ENCODE measurements at regions not wholly inside any gene's neighbourhood (a gene's known extent, or its start where the extent isn't known, plus 50 kb on each side); places are given as distances from the start of the nearest gene placed in this dataset.

- TF ChIP-seq CTCF (IDR thresholded peaks at IDR 0.05; ENCODE audit: low read depth, low read length) (no peak), EZH2phosphoT487 (IDR thresholded peaks at IDR 0.05; ENCODE audit: low read depth) (no peak)
- no peak overlapping the region for H3K4me2 ChIP-seq (ENCODE audit: low read length)
- H3K4me1 ChIP-seq (ENCODE audit: low read length) = no peaks in the 10 kb centered on the region
- no peaks in the 10 kb centered on the region for H4K20me1 ChIP-seq (ENCODE audit: insufficient read depth, low read length)
- no peak overlapping the region for H3K4me3 ChIP-seq (ENCODE audit: low read length)
- H3K36me3 ChIP-seq (replicated peaks; ENCODE audit: low read depth, low read length) = no peaks in the 10 kb centered on the region
- H3K9me3 ChIP-seq (ENCODE audit: insufficient read depth, low read length) = no peaks in the 10 kb centered on the region
- no peak overlapping the region for H3K27ac ChIP-seq (ENCODE audit: low read length)
- no peak overlapping the region for H2AFZ ChIP-seq (ENCODE audit: low read depth, low read length)
- no peaks in the 10 kb centered on the region for H3K27me3 ChIP-seq (ENCODE audit: low read depth, low read length)
- H3K9ac ChIP-seq (ENCODE audit: low read length) = no peak overlapping the region
- H3K79me2 ChIP-seq (ENCODE audit: low read length) = no peaks in the 10 kb centered on the region
Measured at GRCh38 chr2:155703048-155703447, 629.5 kb downstream of the NR4A2 start.

- H3K27me3 ChIP-seq (ENCODE audit: low read depth, low read length) = no peaks in the 10 kb centered on the region
Measured at GRCh38 chr2:155701721-155702120, 630.8 kb downstream of the NR4A2 start.

GRCh38 chr2:155696571-155696970 is 636.0 kb downstream of the NR4A2 start:
- no peak overlapping the region for H3K9ac ChIP-seq (ENCODE audit: low read length)
- no peak overlapping the region; the same call in 1 of the 2 replicates for H2AFZ ChIP-seq (ENCODE audit: low read depth, low read length)
- H3K79me2 ChIP-seq (ENCODE audit: low read length) = no peaks in the 10 kb centered on the region
- H3K27ac ChIP-seq (ENCODE audit: low read length) = no peak overlapping the region
- no peak overlapping the region for H3K4me3 ChIP-seq (ENCODE audit: low read length)
- H3K4me2 ChIP-seq (ENCODE audit: low read length) = peak overlapping the region; percentile 44; the same call in 1 of the 2 replicates
- TF ChIP-seq EZH2phosphoT487 (IDR thresholded peaks at IDR 0.05; ENCODE audit: low read depth) (no peak), CTCF (IDR thresholded peaks at IDR 0.05; ENCODE audit: low read depth, low read length) (no peak)
- H4K20me1 ChIP-seq (ENCODE audit: insufficient read depth, low read length) = no peaks in the 10 kb centered on the region
- no peaks in the 10 kb centered on the region for H3K27me3 ChIP-seq (ENCODE audit: low read depth, low read length)
- H3K36me3 ChIP-seq (replicated peaks; ENCODE audit: low read depth, low read length) = no peaks in the 10 kb centered on the region
- peaks cover 6% of the 10 kb centered on the region for H3K4me1 ChIP-seq (ENCODE audit: low read length)
- no peaks in the 10 kb centered on the region for H3K9me3 ChIP-seq (ENCODE audit: insufficient read depth, low read length)

More at GRCh38 chr2:155701721-155702120, 630.8 kb downstream of the NR4A2 start:
- no peak overlapping the region for H3K9ac ChIP-seq (ENCODE audit: low read length)
- H2AFZ ChIP-seq (ENCODE audit: low read depth, low read length) = no peak overlapping the region; the same call in 1 of the 2 replicates
- no peak overlapping the region for H3K4me3 ChIP-seq (ENCODE audit: low read length)
- no peaks in the 10 kb centered on the region for H3K36me3 ChIP-seq (replicated peaks; ENCODE audit: low read depth, low read length)
- no peaks in the 10 kb centered on the region for H3K9me3 ChIP-seq (ENCODE audit: insufficient read depth, low read length)
- H3K4me2 ChIP-seq (ENCODE audit: low read length) = no peak overlapping the region
- H4K20me1 ChIP-seq (ENCODE audit: insufficient read depth, low read length) = no peaks in the 10 kb centered on the region
- TF ChIP-seq EZH2phosphoT487 (IDR thresholded peaks at IDR 0.05; ENCODE audit: low read depth) = no peak
- TF ChIP-seq CTCF (IDR thresholded peaks at IDR 0.05; ENCODE audit: low read depth, low read length) = no peak
- no peaks in the 10 kb centered on the region for H3K79me2 ChIP-seq (ENCODE audit: low read length)
- peaks cover under 1% of the 10 kb centered on the region for H3K4me1 ChIP-seq (ENCODE audit: low read length)
- H3K27ac ChIP-seq (ENCODE audit: low read length) = no peak overlapping the region

GRCh38 chr2:155695505-155695904 is 637.0 kb downstream of the NR4A2 start:
- Histone ChIP-seq H3K79me2 (ENCODE audit: low read length) (no peaks in the 10 kb centered on the region), H4K20me1 (ENCODE audit: insufficient read depth, low read length) (no peaks in the 10 kb centered on the region), H3K36me3 (replicated peaks; ENCODE audit: low read depth, low read length) (no peaks in the 10 kb centered on the region), H3K27me3 (ENCODE audit: low read depth, low read length) (no peaks in the 10 kb centered on the region), H3K9ac (ENCODE audit: low read length) (no peak overlapping the region), H3K9me3 (ENCODE audit: insufficient read depth, low read length) (no peaks in the 10 kb centered on the region), H3K4me3 (ENCODE audit: low read length) (no peak overlapping the region), H3K4me1 (ENCODE audit: low read length) (peaks cover 15% of the 10 kb centered on the region), H3K4me2 (ENCODE audit: low read length) (no peak overlapping the region), H2AFZ (ENCODE audit: low read depth, low read length) (no peak overlapping the region), H3K27ac (ENCODE audit: low read length) (no peak overlapping the region)
- no peak for TF ChIP-seq EZH2phosphoT487 (IDR thresholded peaks at IDR 0.05; ENCODE audit: low read depth)
- TF ChIP-seq CTCF (IDR thresholded peaks at IDR 0.05; ENCODE audit: low read depth, low read length) = no peak
